HFF-Myc (cell line): ENCODE measurements at regions not wholly inside any gene's neighbourhood (a gene's known extent, or its start where the extent isn't known, plus 50 kb on each side); places are given as distances from the start of the nearest gene placed in this dataset.

Experiments
- DNase-seq: peaks from one replicate; pipeline ENCODE4 v3.0.0-alpha.2; 2011; ENCODE audit warnings: low read depth; ENCODE audit errors: extremely low read depth
- H3K4me3 ChIP-seq: replicated peaks from 2 replicates; pipeline ENCODE4 v1.5.1; 2011; ENCODE audit warnings: low read depth, mild to moderate bottlenecking, control low read depth, low read length
- CTCF ChIP-seq: IDR thresholded peaks from 2 replicates; pipeline ENCODE4 v1.5.1; 2012; ENCODE audit warnings: mild to moderate bottlenecking, low read depth, low read length, control low read depth; ENCODE audit errors: missing control alignments

- no peak overlapping the region for H3K4me3 ChIP-seq
- no peak for DNase-seq
These were observed 85.6 kb upstream of the C1orf21 start for GRCh38 chr1:184301227-184301626.

GRCh38 chr1:184302346-184302745 lies 84.5 kb upstream of the C1orf21 start:
- DNase-seq, result no peak
- H3K4me3 ChIP-seq, result no peak overlapping the region
- no peak for TF ChIP-seq CTCF

More at GRCh38 chr1:184301227-184301626, 85.6 kb upstream of the C1orf21 start:
- no peak for TF ChIP-seq CTCF

- H3K4me3 ChIP-seq, result no peak overlapping the region
- DNase-seq, result no peak
- TF ChIP-seq CTCF, result no peak
These were observed 76.5 kb upstream of the C1orf21 start for GRCh38 chr1:184310157-184310819.

GRCh38 chr1:184311580-184311979 lies 75.2 kb upstream of the C1orf21 start:
- no peak for TF ChIP-seq CTCF
- H3K4me3 ChIP-seq, result no peak overlapping the region
- DNase-seq, result no peak

GRCh38 chr1:184315254-184315653 lies 71.6 kb upstream of the C1orf21 start:
- H3K4me3 ChIP-seq, result no peak overlapping the region
- no peak for DNase-seq
- no peak for TF ChIP-seq CTCF

GRCh38 chr1:184319879-184320278 lies 67.0 kb upstream of the C1orf21 start:
- no peak for TF ChIP-seq CTCF
- no peak for DNase-seq

GRCh38 chr1:184322253-184322652 lies 64.6 kb upstream of the C1orf21 start:
- H3K4me3 ChIP-seq, result no peak overlapping the region
- no peak for DNase-seq
- TF ChIP-seq CTCF, result no peak

More at GRCh38 chr1:184319879-184320278, 67.0 kb upstream of the C1orf21 start:
- H3K4me3 ChIP-seq, result no peak overlapping the region
